IPS-NIHi7 (cell line): ENCODE measurements at regions not wholly inside any gene's neighbourhood (a gene's known extent, or its start where the extent isn't known, plus 50 kb on each side); places are given as distances from the start of the nearest gene placed in this dataset.

Source experiments
- DNase-seq: peaks from one replicate; pipeline ENCODE4 v3.0.0; 2012; ENCODE audit warnings: mixed read lengths; ENCODE audit errors: extremely low spot score

DNA sequence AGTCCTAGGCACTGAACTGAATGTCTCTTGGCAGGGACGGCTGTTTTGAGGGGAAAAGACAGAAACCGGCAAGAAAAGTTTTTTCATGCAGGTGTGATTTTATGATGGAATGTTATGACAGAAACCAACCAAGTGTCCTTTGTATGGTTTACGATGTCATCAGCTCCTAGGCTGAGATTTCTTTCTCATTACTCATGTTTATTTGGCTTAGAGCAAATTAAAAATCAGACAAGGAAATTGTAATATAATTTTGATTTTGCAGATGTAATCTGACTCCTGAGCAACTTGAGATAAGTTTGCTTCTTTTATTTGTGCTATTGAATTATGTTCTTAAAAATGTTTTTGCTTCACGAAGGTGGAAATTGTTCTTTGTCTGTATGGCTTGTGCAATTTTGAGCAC is 58.8 kb upstream of the MAP3K7 start:
- no peak for DNase-seq

- no peak for DNase-seq
Observed at GRCh38 chr6:90644492-90644891, 57.6 kb upstream of the MAP3K7 start.

- no peak for DNase-seq
Observed at GRCh38 chr6:90643381-90643780, 56.5 kb upstream of the MAP3K7 start.

DNA sequence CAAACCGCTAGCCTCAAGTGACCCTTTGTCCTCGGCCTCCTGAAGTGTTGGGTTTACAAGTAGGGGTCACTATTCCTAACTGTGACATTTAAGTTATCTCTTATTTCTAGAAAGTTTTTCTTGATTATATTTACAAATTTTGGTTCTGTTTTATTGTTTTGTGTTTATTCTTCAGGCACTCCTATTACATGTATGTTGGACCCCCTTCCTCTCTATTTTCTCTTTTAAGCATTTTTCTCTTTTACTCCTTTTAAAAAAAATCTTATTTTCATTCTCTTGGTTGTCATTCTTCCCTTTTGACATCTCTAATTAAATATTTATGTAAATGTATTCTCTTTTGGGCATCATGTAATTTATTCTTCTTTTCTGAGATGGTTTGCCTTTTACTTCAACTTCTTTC is 50.4 kb upstream of the MAP3K7 start:
- DNase-seq, result no peak
